SK-N-SH (cell line): ENCODE measurements at regions not wholly inside any gene's neighbourhood (a gene's known extent, or its start where the extent isn't known, plus 50 kb on each side); places are given as distances from the start of the nearest gene placed in this dataset.

Experiments
- CTCF ChIA-PET: fragments of 300-600, 350-600 bp; formaldehyde crosslinking; extraction: SDS; loops from one replicate; lab custom pipeline; 2021; lab: Yijun Ruan, JAX
- POLR2A ChIA-PET: fragments of 350-600 bp; sonication (Branson Sonifier 250); formaldehyde crosslinking; extraction: SDS; loops from one replicate; lab custom pipeline; 2020; ENCODE audit warnings: antibody characterized with exemption, inconsistent platforms; lab: Yijun Ruan, JAX
- DNase-seq: peaks from one replicate; pipeline ENCODE4 v3.0.0; 2012
- H2AFZ ChIP-seq: fragments of 200-600 bp; sonication (generic); 2 replicates; pipeline ENCODE4 v1.8.1; 2016; ENCODE audit warnings: antibody characterized with exemption, mild to moderate bottlenecking, low read depth
- H3F3A ChIP-seq: fragments of 200-600 bp; sonication (generic); replicated peaks from 2 replicates; pipeline ENCODE3; 2016; ENCODE audit warnings: antibody characterized with exemption, mild to moderate bottlenecking; ENCODE audit not compliant: insufficient read depth
- H3K27ac ChIP-seq, 2 experiments: fragments of 200-500 bp in 1 of 2; fragments of 200-600 bp in 1 of 2; sonication (Bioruptor generic) in 1 of 2; sonication (generic), shearing (Covaris generic) in 1 of 2; 2 replicates each; pipeline versions ENCODE4 v1.5.1 to v1.6.1; 2014 to 2016; ENCODE audit warnings: low read depth in 2 of 2, inconsistent platforms in 1 of 2, low read length in 1 of 2, mild to moderate bottlenecking in 1 of 2, mixed read lengths in 1 of 2
- H3K27me3 ChIP-seq: fragments of 200-600 bp; sonication (generic), shearing (Covaris generic); 2 replicates; pipeline ENCODE4 v1.6.1; 2016; ENCODE audit warnings: mixed run types; ENCODE audit not compliant: insufficient read depth
- H3K36me3 ChIP-seq, 2 experiments: fragments of 200-500 bp in 1 of 2; fragments of 200-600 bp in 1 of 2; sonication (Bioruptor generic) in 1 of 2; sonication (generic) in 1 of 2; replicated peaks in 1 of 2; 2 replicates each; pipeline versions ENCODE3 to v1.5.1; 2014 to 2016; ENCODE audit warnings: low read length in 1 of 2, mild to moderate bottlenecking in 1 of 2; ENCODE audit not compliant: insufficient read depth in 2 of 2, control insufficient read depth in 1 of 2
- H3K4me1 ChIP-seq, 2 experiments: fragments of 200-500 bp in 1 of 2; fragments of 200-600 bp in 1 of 2; sonication (Bioruptor generic) in 1 of 2; sonication (generic), shearing (Covaris generic) in 1 of 2; 2 replicates each; pipeline versions ENCODE4 v1.5.1 to v1.6.1; 2014 to 2016; ENCODE audit warnings: low read depth in 1 of 2, low read length in 1 of 2, mixed run types in 1 of 2; ENCODE audit not compliant: insufficient read depth in 2 of 2, control insufficient read depth in 1 of 2
- H3K4me2 ChIP-seq: fragments of 200-600 bp; sonication (generic), shearing (Covaris generic); 2 replicates; pipeline ENCODE4 v1.6.1; 2017; ENCODE audit warnings: mixed run types
- H3K4me3 ChIP-seq, 2 experiments: fragments of 200-500 bp in 1 of 2; fragments of 200-600 bp in 1 of 2; sonication (Bioruptor generic) in 1 of 2; sonication (generic), shearing (Covaris generic) in 1 of 2; 2 replicates each; pipeline versions ENCODE4 v1.5.1 to v1.8.1; 2014 to 2016; ENCODE audit warnings: low read depth in 2 of 2, inconsistent platforms in 1 of 2, low read length in 1 of 2, mild to moderate bottlenecking in 1 of 2, mixed read lengths in 1 of 2, moderate library complexity in 1 of 2
- H3K79me2 ChIP-seq: fragments of 200-600 bp; sonication (generic); 2 replicates; pipeline ENCODE4 v1.8.1; 2017; ENCODE audit warnings: mild to moderate bottlenecking; ENCODE audit not compliant: insufficient read depth
- H3K9ac ChIP-seq: fragments of 200-600 bp; sonication (generic); 2 replicates; pipeline ENCODE4 v1.6.1; 2017; ENCODE audit warnings: mixed run types
- H3K9me2 ChIP-seq: fragments of 200-600 bp; sonication (generic); 2 replicates; pipeline ENCODE4 v1.6.1; 2017; ENCODE audit warnings: mixed run types
- H3K9me3 ChIP-seq: fragments of 200-600 bp; sonication (generic); 2 replicates; pipeline ENCODE4 v1.6.1; 2017; ENCODE audit warnings: mixed run types, mild to moderate bottlenecking, moderate library complexity
- H4K20me1 ChIP-seq: fragments of 200-600 bp; sonication (generic); 2 replicates; pipeline ENCODE4 v1.6.1; 2017; ENCODE audit warnings: mild to moderate bottlenecking, mixed run types; ENCODE audit not compliant: insufficient read depth
- ELF1 ChIP-seq: IDR thresholded peaks from 2 replicates; pipeline ENCODE4 v1.4.0; 2012
- EZH2phosphoT487 ChIP-seq: fragments of 200-600 bp; sonication (generic); IDR thresholded peaks from 2 replicates; pipeline ENCODE4 v1.6.1; 2017; ENCODE audit warnings: low read depth, mixed run types, mild to moderate bottlenecking, antibody characterized with exemption, moderate library complexity, borderline replicate concordance
- FOXM1 ChIP-seq: IDR thresholded peaks from 2 replicates; pipeline ENCODE4 v1.4.0; 2012; ENCODE audit warnings: low read depth, mild to moderate bottlenecking
- GABPA ChIP-seq: IDR thresholded peaks from 2 replicates; pipeline ENCODE4 v1.4.0; 2012; ENCODE audit warnings: low read depth, mild to moderate bottlenecking
- IRF3 ChIP-seq: fragments of 150-350 bp; IDR thresholded peaks from 2 replicates; pipeline ENCODE4 v1.6.1; 2016; ENCODE audit warnings: mild to moderate bottlenecking, low read depth, low read length
- MXI1 ChIP-seq: IDR thresholded peaks from 2 replicates; pipeline ENCODE4 v1.6.1; 2012; ENCODE audit warnings: mild to moderate bottlenecking, low read depth, low read length, improper control_type of control experiment
- NRF1 ChIP-seq: IDR thresholded peaks from 2 replicates; pipeline ENCODE4 v1.6.1; 2012; ENCODE audit warnings: low read depth, mild to moderate bottlenecking, low read length
- POLR2AphosphoS5 ChIP-seq: IDR thresholded peaks from 2 replicates; pipeline ENCODE4 v1.6.1; 2012; ENCODE audit warnings: low read depth, low read length
- RAD21 ChIP-seq: IDR thresholded peaks from 2 replicates; pipeline ENCODE4 v1.6.1; 2012; ENCODE audit warnings: mild to moderate bottlenecking, low read length
- RFX5 ChIP-seq: IDR thresholded peaks from 2 replicates; pipeline ENCODE4 v1.6.1; 2012; ENCODE audit warnings: mild to moderate bottlenecking, improper control_type of control experiment, low read length
- RXRA ChIP-seq: IDR thresholded peaks from 2 replicates; pipeline ENCODE4 v1.4.0; 2012; ENCODE audit warnings: low read depth, mild to moderate bottlenecking, borderline replicate concordance
- SIN3A ChIP-seq: IDR thresholded peaks from 2 replicates; pipeline ENCODE4 v1.6.1; 2012; ENCODE audit warnings: low read depth, mild to moderate bottlenecking, low read length, moderate library complexity, borderline replicate concordance
- SMC3 ChIP-seq: IDR thresholded peaks from 2 replicates; pipeline ENCODE4 v1.6.1; 2012; ENCODE audit warnings: low read depth, low read length, improper control_type of control experiment
- TEAD4 ChIP-seq: IDR thresholded peaks from 2 replicates; pipeline ENCODE4 v1.4.0; 2012; ENCODE audit warnings: mild to moderate bottlenecking, borderline replicate concordance; ENCODE audit not compliant: insufficient read depth
- YY1 ChIP-seq: IDR thresholded peaks from 2 replicates; pipeline ENCODE4 v1.4.0; 2012; ENCODE audit warnings: low read depth, mild to moderate bottlenecking
- WGBS: methylation state at CpG from one replicate; pipeline ENCODE4 v1.1.6; 2017; ENCODE audit warnings: low lambda C conversion rate; 5-methylcytosine and 5-hydroxymethylcytosine counted together
- TF ChIP-seq, protein P1 (sequence below): IDR thresholded peaks from 2 replicates; pipeline ENCODE4 v1.4.0; 2012; ENCODE audit warnings: low read depth, borderline replicate concordance
- TF ChIP-seq, protein P2 (sequence below): IDR thresholded peaks from 2 replicates; pipeline ENCODE4; 2012
- TF ChIP-seq, protein P3 (sequence below): IDR thresholded peaks from 2 replicates; pipeline ENCODE4 v1.4.0; 2012; ENCODE audit warnings: low read depth

DNA sequence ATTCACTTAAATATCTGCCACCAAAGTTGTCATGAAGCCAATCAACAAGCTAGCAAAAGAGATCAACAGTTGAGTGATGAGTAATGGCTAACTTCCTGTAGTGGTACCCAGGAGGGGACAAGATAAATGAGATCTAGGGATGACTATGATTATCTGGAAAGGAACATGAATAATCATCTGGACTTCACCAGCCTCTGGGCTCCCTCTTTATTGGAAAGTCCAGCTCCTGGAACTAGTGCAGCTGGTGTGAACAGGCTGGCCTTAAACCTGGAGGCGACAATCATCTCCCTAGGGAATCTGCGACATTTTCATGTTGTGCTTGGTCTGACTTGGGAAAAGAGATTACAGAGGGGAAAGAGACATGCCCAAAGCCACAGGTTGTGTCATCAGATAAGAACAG is 518.6 kb downstream of the GRIN2A start:
- Histone ChIP-seq H3K79me2 (no peaks in the 10 kb centered on the region), H4K20me1 (no peaks in the 10 kb centered on the region), H3K9me2 (no peaks in the 10 kb centered on the region), H3K4me1 (no peaks in the 10 kb centered on the region), H3K4me3 (no peak overlapping the region), H2AFZ (no peak overlapping the region), H3K27ac (no peak overlapping the region), H3K27me3 (no peaks in the 10 kb centered on the region), H3K9me3 (no peaks in the 10 kb centered on the region), H3K4me2 (no peak overlapping the region), H3K9ac (no peak overlapping the region), H3K36me3 (no peaks in the 10 kb centered on the region), H3F3A (no peaks in the 10 kb centered on the region)
- ChIA-PET CTCF (interaction anchor here (4.0 kb wide), 1 partner anchor 15 kb away, joined by 12 read pairs; no protein-coding TSS in a partner anchor), POLR2A (no interaction called here)
- DNase-seq: no peak
- TF ChIP-seq EZH2phosphoT487 (no peak), RFX5 (no peak), RAD21 (no peak), TEAD4 (no peak), ELF1 (no peak), FOXM1 (no peak), NRF1 (no peak), POLR2AphosphoS5 (no peak), MXI1 (no peak), GABPA (no peak), YY1 (no peak), SIN3A (no peak), RXRA (no peak), SMC3 (no peak), IRF3 (no peak)
- TF ChIP-seq, protein P1, sequence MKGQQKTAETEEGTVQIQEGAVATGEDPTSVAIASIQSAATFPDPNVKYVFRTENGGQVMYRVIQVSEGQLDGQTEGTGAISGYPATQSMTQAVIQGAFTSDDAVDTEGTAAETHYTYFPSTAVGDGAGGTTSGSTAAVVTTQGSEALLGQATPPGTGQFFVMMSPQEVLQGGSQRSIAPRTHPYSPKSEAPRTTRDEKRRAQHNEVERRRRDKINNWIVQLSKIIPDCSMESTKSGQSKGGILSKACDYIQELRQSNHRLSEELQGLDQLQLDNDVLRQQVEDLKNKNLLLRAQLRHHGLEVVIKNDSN: no peak
- TF ChIP-seq, protein P2, sequence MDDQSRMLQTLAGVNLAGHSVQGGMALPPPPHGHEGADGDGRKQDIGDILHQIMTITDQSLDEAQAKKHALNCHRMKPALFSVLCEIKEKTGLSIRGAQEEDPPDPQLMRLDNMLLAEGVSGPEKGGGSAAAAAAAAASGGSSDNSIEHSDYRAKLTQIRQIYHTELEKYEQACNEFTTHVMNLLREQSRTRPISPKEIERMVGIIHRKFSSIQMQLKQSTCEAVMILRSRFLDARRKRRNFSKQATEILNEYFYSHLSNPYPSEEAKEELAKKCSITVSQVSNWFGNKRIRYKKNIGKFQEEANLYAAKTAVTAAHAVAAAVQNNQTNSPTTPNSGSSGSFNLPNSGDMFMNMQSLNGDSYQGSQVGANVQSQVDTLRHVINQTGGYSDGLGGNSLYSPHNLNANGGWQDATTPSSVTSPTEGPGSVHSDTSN: no peak
- TF ChIP-seq, protein P3, sequence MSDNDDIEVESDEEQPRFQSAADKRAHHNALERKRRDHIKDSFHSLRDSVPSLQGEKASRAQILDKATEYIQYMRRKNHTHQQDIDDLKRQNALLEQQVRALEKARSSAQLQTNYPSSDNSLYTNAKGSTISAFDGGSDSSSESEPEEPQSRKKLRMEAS: no peak
- 40% methylated on average over 1 of the region's 2 CpGs for WGBS
